Upper lobe of right lung (tissue), 1 donor: ENCODE measurements at regions not wholly inside any gene's neighbourhood (a gene's known extent, or its start where the extent isn't known, plus 50 kb on each side); places are given as distances from the start of the nearest gene placed in this dataset.

Experiments
- ATAC-seq: fragments of 200-7000 bp; cut with Tn5 transposase; one replicate; pipeline ENCODE4 v1.9.1; 2020; ENCODE audit warnings: mild to moderate bottlenecking, moderate library complexity
- DNase-seq: peaks from one replicate; pipeline ENCODE4 v3.0.0-alpha.2; 2020
- H3K27ac ChIP-seq: fragments of 200-600 bp; one replicate; pipeline ENCODE4 v1.8.0; 2022
- H3K27me3 ChIP-seq: fragments of 200-600 bp; one replicate; pipeline ENCODE4 v1.8.0; 2022; ENCODE audit warnings: mild to moderate bottlenecking
- H3K36me3 ChIP-seq: fragments of 200-600 bp; one replicate; pipeline ENCODE4 v1.8.0; 2022
- H3K4me1 ChIP-seq: fragments of 200-600 bp; one replicate; pipeline ENCODE4 v1.8.0; 2022
- H3K4me3 ChIP-seq: fragments of 200-600 bp; one replicate; pipeline ENCODE4 v1.8.0; 2022; ENCODE audit warnings: mild to moderate bottlenecking
- H3K9me3 ChIP-seq: fragments of 200-600 bp; one replicate; pipeline ENCODE4 v1.8.0; 2022
- CTCF ChIP-seq: fragments of 200-600 bp; IDR thresholded peaks from one replicate; pipeline ENCODE4 v1.8.0; 2022; ENCODE audit warnings: antibody characterized with exemption
- intact Hi-C: fragments of 100-400 bp; cut with DNase I; formaldehyde crosslinking; loops from one replicate; pipeline ENCODE4 v1.11.0; 2022
- donor health status: DM: no; HTN: yes; CAD: no; lungs with severe emphysema.

- TF ChIP-seq CTCF: no peak
- no peak for ATAC-seq
Measured at GRCh38 chr5:126098330-126099017, 324.7 kb upstream of the GRAMD2B start.

GRCh38 chr5:126099077-126099476 is 324.1 kb upstream of the GRAMD2B start:
- Histone ChIP-seq H3K9me3 (no peaks in the 10 kb centered on the region), H3K27ac (no peak overlapping the region), H3K36me3 (no peaks in the 10 kb centered on the region), H3K4me1 (no peaks in the 10 kb centered on the region), H3K27me3 (no peaks in the 10 kb centered on the region), H3K4me3 (no peak overlapping the region)
- ATAC-seq: no peak
- DNase-seq: no peak
- intact Hi-C loops: no loop called here
- no peak for TF ChIP-seq CTCF

More at GRCh38 chr5:126098330-126099017, 324.7 kb upstream of the GRAMD2B start:
- Histone ChIP-seq H3K4me1 (no peaks in the 10 kb centered on the region), H3K36me3 (no peaks in the 10 kb centered on the region), H3K9me3 (no peaks in the 10 kb centered on the region), H3K27ac (no peak overlapping the region), H3K4me3 (no peak overlapping the region), H3K27me3 (no peaks in the 10 kb centered on the region)
- intact Hi-C loops: no loop called here
- DNase-seq: no peak

- DNase-seq: no peak
- peak; percentile 33 for TF ChIP-seq CTCF
- H3K4me3 ChIP-seq: no peak overlapping the region
- no peaks in the 10 kb centered on the region for H3K4me1 ChIP-seq
- H3K27ac ChIP-seq: no peak overlapping the region
- no peaks in the 10 kb centered on the region for H3K36me3 ChIP-seq
- no peaks in the 10 kb centered on the region for H3K27me3 ChIP-seq
- intact Hi-C loops: no loop called here
- H3K9me3 ChIP-seq: no peaks in the 10 kb centered on the region
- ATAC-seq: no peak
Measured at GRCh38 chr5:126100767-126101166, 322.4 kb upstream of the GRAMD2B start.

GRCh38 chr5:126101901-126102300 is 321.3 kb upstream of the GRAMD2B start:
- H3K36me3 ChIP-seq: no peaks in the 10 kb centered on the region
- intact Hi-C loops: no loop called here
- no peaks in the 10 kb centered on the region for H3K4me1 ChIP-seq
- no peaks in the 10 kb centered on the region for H3K9me3 ChIP-seq
- ATAC-seq: no peak
- TF ChIP-seq CTCF: no peak
- no peak for DNase-seq
- no peak overlapping the region for H3K27ac ChIP-seq
- H3K27me3 ChIP-seq: no peaks in the 10 kb centered on the region
- H3K4me3 ChIP-seq: no peak overlapping the region

- Histone ChIP-seq H3K36me3 (no peaks in the 10 kb centered on the region), H3K9me3 (no peaks in the 10 kb centered on the region), H3K27me3 (no peaks in the 10 kb centered on the region), H3K27ac (no peak overlapping the region), H3K4me1 (no peaks in the 10 kb centered on the region), H3K4me3 (no peak overlapping the region)
- ATAC-seq (no peak), DNase-seq (no peak)
- no peak for TF ChIP-seq CTCF
- intact Hi-C loops: no loop called here
Measured at GRCh38 chr5:126103050-126103449, 320.2 kb upstream of the GRAMD2B start.

- Histone ChIP-seq H3K27ac (no peak overlapping the region), H3K4me3 (no peak overlapping the region), H3K9me3 (no peaks in the 10 kb centered on the region), H3K27me3 (no peaks in the 10 kb centered on the region), H3K4me1 (no peaks in the 10 kb centered on the region), H3K36me3 (no peaks in the 10 kb centered on the region)
- ATAC-seq: no peak
- TF ChIP-seq CTCF: no peak
- intact Hi-C loops: no loop called here
- no peak for DNase-seq
Measured at GRCh38 chr5:126103868-126104267, 319.3 kb upstream of the GRAMD2B start.
